Osteocyte (in vitro differentiated cells): ENCODE measurements at regions not wholly inside any gene's neighbourhood (a gene's known extent, or its start where the extent isn't known, plus 50 kb on each side); places are given as distances from the start of the nearest gene placed in this dataset.

Experiments
- DNase-seq: peaks from one replicate; pipeline ENCODE4 v3.0.0; 2021; ENCODE audit warnings: mixed read lengths; ENCODE audit not compliant: unreplicated experiment; ENCODE audit errors: extremely low spot score
- H3K27ac Mint-ChIP-seq: one replicate; pipeline ENCODE4 v1.8.0; 2021; ENCODE audit warnings: mild to moderate bottlenecking, mixed read lengths; ENCODE audit not compliant: unreplicated experiment
- H3K27me3 Mint-ChIP-seq: one replicate; pipeline ENCODE4 v1.8.0; 2021; ENCODE audit warnings: mixed read lengths; ENCODE audit not compliant: unreplicated experiment
- H3K36me3 Mint-ChIP-seq: one replicate; pipeline ENCODE4 v1.8.0; 2021; ENCODE audit warnings: mixed read lengths; ENCODE audit not compliant: unreplicated experiment
- H3K4me1 Mint-ChIP-seq: one replicate; pipeline ENCODE4 v1.8.0; 2021; ENCODE audit warnings: mixed read lengths; ENCODE audit not compliant: unreplicated experiment
- H3K4me3 Mint-ChIP-seq: one replicate; pipeline ENCODE4 v1.8.0; 2021; ENCODE audit warnings: mild to moderate bottlenecking, moderate library complexity, mixed read lengths; ENCODE audit not compliant: unreplicated experiment
- H3K9me3 Mint-ChIP-seq: one replicate; pipeline ENCODE4 v1.8.0; 2021; ENCODE audit warnings: mixed read lengths; ENCODE audit not compliant: unreplicated experiment
- CTCF ChIP-seq: fragments of 200-600 bp; sonication (generic); IDR thresholded peaks from 2 replicates; pipeline ENCODE4 v1.5.0; 2021; ENCODE audit warnings: antibody characterized with exemption, mild to moderate bottlenecking, moderate library complexity

GRCh38 chr15:46934851-46935250, 782.5 kb upstream of the SEMA6D start:
- Mint-ChIP-seq H3K27me3 (no peaks in the 10 kb centered on the region), H3K27ac (no peak overlapping the region)

DNA sequence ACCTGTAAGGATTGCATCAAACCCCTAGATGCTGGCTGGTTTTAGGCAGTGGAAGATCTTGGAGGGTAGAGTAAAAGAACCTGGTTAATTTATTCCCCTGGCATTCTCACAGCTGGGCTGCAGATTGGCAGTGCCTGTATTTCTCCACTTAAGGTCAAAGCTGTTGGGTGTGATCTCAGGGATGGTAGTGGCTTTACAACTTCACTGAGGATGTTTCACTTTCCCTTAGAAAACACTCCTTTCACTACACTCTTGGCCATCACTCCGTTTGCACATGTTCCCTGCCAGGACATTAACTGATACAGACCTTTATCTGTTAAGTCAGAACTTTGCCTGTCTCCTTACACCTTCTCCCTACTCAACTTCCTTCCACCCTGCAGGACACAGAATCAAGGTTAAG, 779.1 kb upstream of the SEMA6D start:
- no peak overlapping the region for H3K4me3 Mint-ChIP-seq
- H3K9me3 Mint-ChIP-seq: no peaks in the 10 kb centered on the region
- no peaks in the 10 kb centered on the region for H3K27me3 Mint-ChIP-seq
- TF ChIP-seq CTCF: no peak
- no peaks in the 10 kb centered on the region for H3K36me3 Mint-ChIP-seq
- no peak overlapping the region for H3K27ac Mint-ChIP-seq
- no peaks in the 10 kb centered on the region for H3K4me1 Mint-ChIP-seq
- no peak for DNase-seq

More at GRCh38 chr15:46934851-46935250, 782.5 kb upstream of the SEMA6D start:
- Mint-ChIP-seq H3K36me3 (no peaks in the 10 kb centered on the region), H3K4me1 (no peaks in the 10 kb centered on the region), H3K4me3 (no peak overlapping the region), H3K9me3 (no peaks in the 10 kb centered on the region)
- TF ChIP-seq CTCF: no peak
- DNase-seq: no peak

DNA sequence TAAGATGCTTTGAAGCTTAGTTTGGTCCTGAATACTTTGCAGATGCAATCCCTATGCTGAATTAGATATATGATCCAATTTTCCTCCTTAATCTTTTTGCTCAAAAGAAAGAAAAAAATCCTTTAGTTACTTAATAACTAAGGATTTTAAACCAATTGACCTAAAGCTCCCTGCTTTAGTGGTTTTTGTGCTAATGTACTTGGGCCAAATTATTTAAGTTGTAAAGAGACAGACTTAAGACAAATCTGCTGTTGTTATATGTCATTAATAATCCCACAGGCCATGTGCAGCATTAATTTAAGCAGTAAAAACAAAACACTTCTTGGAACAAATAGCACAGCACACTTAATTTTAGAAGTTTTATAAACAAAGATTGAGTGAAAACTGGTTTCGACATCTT, 776.1 kb upstream of the SEMA6D start:
- no peak for DNase-seq
- Mint-ChIP-seq H3K9me3 (no peaks in the 10 kb centered on the region), H3K4me3 (no peak overlapping the region), H3K4me1 (no peaks in the 10 kb centered on the region), H3K36me3 (no peaks in the 10 kb centered on the region), H3K27ac (no peak overlapping the region), H3K27me3 (no peaks in the 10 kb centered on the region)
- no peak for TF ChIP-seq CTCF

DNA sequence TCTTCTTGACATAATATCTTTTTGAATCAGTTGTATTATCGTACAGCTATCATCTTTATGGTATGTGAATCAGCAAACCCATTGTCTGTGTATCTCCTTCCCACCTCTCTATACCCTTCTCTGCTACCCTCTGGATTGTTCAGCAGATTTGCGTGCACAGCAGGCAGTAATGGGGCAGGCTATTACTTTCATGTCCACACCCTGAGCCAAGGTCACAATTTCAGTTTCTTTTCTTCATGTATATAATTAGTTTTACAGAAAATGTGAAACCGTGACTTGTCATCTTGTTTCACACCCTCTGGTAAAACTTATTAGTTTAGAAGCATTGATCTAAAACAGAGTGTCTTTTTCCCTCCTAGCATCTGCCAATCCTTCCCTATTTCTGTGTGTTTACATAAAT, 770.4 kb upstream of the SEMA6D start:
- no peak for TF ChIP-seq CTCF
- Mint-ChIP-seq H3K27ac (no peak overlapping the region), H3K4me3 (no peak overlapping the region), H3K27me3 (no peaks in the 10 kb centered on the region), H3K9me3 (peaks cover 26% of the 10 kb centered on the region), H3K36me3 (no peaks in the 10 kb centered on the region), H3K4me1 (no peaks in the 10 kb centered on the region)
- no peak for DNase-seq

DNA sequence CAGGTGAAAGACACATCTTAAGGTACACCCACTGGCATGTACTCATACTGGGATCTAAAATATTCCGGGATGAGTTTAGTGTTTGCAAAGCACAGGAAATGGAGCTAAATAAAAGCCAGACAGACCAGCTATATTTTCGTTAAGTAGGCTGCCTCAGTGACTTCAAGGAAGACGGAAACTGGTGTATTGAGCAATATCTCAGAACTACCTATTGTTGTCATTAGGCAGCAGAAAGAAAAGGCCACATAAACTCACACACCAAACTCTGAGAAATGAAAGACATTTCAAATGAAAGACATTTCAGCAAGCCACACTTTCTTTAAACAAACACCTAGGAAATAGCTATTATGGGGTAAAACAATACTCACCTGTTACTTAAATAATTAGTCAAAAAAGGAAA, 761.7 kb upstream of the SEMA6D start:
- Mint-ChIP-seq H3K36me3 (no peaks in the 10 kb centered on the region), H3K27ac (no peak overlapping the region), H3K4me3 (no peak overlapping the region), H3K9me3 (peaks cover 9% of the 10 kb centered on the region), H3K4me1 (no peaks in the 10 kb centered on the region), H3K27me3 (no peaks in the 10 kb centered on the region)
- DNase-seq: no peak
- TF ChIP-seq CTCF: no peak
